Glutamatergic neuron (in vitro differentiated cells): ENCODE measurements at regions not wholly inside any gene's neighbourhood (a gene's known extent, or its start where the extent isn't known, plus 50 kb on each side); places are given as distances from the start of the nearest gene placed in this dataset.
A peak's percentile ranks its signal among the peaks of the same experiment; 100 is the strongest.

Experiments
- DNase-seq: peaks from one replicate; pipeline ENCODE4 v3.0.0; 2022
- H3K27ac Mint-ChIP-seq: one replicate; pipeline ENCODE4 v1.8.0; 2020; ENCODE audit warnings: mild to moderate bottlenecking, mixed read lengths, inconsistent platforms; ENCODE audit not compliant: unreplicated experiment
- H3K27me3 Mint-ChIP-seq: one replicate; pipeline ENCODE4 v1.8.0; 2020; ENCODE audit warnings: mild to moderate bottlenecking, moderate library complexity, mixed read lengths, inconsistent platforms; ENCODE audit not compliant: unreplicated experiment
- H3K36me3 Mint-ChIP-seq: one replicate; pipeline ENCODE4 v1.8.0; 2020; ENCODE audit warnings: mild to moderate bottlenecking, mixed read lengths, inconsistent platforms; ENCODE audit not compliant: unreplicated experiment
- H3K4me1 Mint-ChIP-seq: one replicate; pipeline ENCODE4 v1.8.0; 2020; ENCODE audit warnings: mild to moderate bottlenecking, low read depth, mixed read lengths, inconsistent platforms; ENCODE audit not compliant: unreplicated experiment
- H3K4me3 Mint-ChIP-seq: one replicate; pipeline ENCODE4 v1.8.0; 2020; ENCODE audit warnings: mild to moderate bottlenecking, mixed read lengths, inconsistent platforms; ENCODE audit not compliant: unreplicated experiment
- H3K9me3 Mint-ChIP-seq: one replicate; pipeline ENCODE4 v1.8.0; 2020; ENCODE audit warnings: mild to moderate bottlenecking, moderate library complexity, mixed read lengths, inconsistent platforms; ENCODE audit not compliant: unreplicated experiment
- TF ChIP-seq, protein P1 (sequence below): fragments of 200-600 bp; sonication (generic); IDR thresholded peaks from one replicate; pipeline ENCODE4 v1.5.0; 2021; ENCODE audit not compliant: partially characterized antibody, unreplicated experiment

DNA sequence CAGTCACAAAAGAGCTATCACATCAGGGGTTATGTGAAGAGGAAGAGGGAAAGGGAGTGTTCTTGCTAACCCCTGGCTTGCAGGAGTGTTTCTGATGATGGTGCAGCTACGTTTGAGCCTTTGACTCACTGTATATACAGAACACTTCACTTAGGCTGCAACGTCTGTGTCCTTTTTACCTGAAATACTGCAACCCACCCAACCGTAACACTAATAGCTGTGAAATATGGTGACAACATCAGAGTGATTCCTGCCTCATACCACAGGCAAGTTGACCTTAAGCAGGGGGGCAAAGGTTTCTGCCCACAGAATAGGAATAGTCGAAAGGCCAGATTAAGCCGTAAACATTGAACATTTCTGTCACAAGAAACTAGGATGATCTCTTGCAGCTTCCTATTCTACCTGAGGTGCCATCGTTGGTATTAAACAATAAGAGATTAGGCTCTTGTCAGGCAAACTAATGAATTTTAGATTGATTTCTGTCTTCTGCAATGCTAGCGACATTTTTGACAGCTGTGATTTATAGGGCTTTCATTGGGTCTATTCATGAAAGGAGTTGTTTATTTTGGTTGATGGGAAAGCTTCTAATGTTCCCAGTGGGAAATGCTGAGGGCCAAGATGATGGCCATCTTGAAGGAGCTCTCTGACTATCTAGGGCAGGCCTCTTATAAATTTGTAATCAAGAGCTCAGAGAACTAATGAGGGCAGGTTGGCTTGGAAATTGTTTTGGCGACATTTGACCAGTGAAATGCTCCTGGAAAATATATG is 316.8 kb downstream of the PIK3C3 start:
- Mint-ChIP-seq H3K27me3 (no peaks in the 10 kb centered on the region), H3K9me3 (peaks cover 1% of the 10 kb centered on the region), H3K4me3 (no peak overlapping the region), H3K4me1 (peaks cover 49% of the 10 kb centered on the region), H3K36me3 (no peaks in the 10 kb centered on the region), H3K27ac (no peak overlapping the region)
- no peak for DNase-seq
- TF ChIP-seq, protein P1, sequence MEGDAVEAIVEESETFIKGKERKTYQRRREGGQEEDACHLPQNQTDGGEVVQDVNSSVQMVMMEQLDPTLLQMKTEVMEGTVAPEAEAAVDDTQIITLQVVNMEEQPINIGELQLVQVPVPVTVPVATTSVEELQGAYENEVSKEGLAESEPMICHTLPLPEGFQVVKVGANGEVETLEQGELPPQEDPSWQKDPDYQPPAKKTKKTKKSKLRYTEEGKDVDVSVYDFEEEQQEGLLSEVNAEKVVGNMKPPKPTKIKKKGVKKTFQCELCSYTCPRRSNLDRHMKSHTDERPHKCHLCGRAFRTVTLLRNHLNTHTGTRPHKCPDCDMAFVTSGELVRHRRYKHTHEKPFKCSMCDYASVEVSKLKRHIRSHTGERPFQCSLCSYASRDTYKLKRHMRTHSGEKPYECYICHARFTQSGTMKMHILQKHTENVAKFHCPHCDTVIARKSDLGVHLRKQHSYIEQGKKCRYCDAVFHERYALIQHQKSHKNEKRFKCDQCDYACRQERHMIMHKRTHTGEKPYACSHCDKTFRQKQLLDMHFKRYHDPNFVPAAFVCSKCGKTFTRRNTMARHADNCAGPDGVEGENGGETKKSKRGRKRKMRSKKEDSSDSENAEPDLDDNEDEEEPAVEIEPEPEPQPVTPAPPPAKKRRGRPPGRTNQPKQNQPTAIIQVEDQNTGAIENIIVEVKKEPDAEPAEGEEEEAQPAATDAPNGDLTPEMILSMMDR: no peak

DNA sequence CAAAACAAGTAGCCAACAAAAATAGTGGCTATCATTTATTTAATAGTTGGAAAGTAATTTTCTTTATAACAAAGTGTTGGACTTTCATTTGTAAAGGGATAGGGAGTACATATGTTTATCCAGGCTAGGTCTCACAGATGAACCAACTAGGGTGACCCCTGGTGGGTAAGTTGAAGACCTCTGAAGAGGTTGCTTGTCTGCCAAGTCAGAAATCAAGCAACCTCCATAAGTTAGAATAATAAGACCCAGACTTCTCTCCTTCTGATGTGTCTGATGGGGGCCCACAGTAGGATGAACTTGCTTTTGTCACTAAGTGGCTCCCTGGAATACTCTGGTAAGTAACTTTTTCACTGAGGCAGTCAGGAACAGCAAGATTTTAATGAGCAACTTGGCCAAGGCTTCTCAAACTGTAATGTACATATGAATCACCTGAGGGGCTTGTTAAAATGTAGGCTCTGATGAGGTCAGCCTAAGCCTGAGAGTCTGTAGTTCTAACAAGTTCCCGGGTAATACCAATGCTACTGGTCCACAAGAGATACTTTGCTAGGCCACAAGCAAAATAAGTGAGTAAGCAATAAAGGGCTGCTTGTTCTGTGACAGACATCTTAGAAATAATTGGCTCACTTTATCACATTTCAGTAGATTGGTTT is 319.6 kb downstream of the PIK3C3 start:
- Mint-ChIP-seq H3K27me3 (peaks cover 3% of the 10 kb centered on the region), H3K27ac (no peak overlapping the region), H3K4me1 (peaks cover 42% of the 10 kb centered on the region), H3K9me3 (peaks cover 5% of the 10 kb centered on the region), H3K4me3 (no peak overlapping the region), H3K36me3 (no peaks in the 10 kb centered on the region)
- TF ChIP-seq, protein P1: peak; percentile 25
- no peak for DNase-seq

DNA sequence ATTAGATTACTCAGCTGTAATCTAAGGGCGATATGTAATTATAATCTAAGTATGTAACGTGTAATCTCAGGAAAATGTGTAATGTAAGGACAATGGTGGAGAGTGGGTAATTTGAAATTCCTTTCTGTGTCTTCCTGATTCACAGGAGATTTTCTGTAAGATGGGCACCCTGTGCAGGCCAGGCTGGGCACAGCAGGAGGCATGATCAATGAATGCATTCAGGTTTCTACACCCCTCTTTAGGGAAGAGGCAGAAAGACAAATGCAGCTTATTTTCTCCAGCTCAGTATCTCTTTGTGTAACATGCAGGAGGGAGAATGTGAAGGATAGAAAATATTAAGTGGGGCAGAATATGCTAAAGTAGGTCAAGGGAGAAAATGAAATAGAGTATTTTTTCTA is 320.1 kb downstream of the PIK3C3 start:
- peaks cover 45% of the 10 kb centered on the region for H3K4me1 Mint-ChIP-seq
- H3K9me3 Mint-ChIP-seq: peaks cover 5% of the 10 kb centered on the region
- H3K4me3 Mint-ChIP-seq: no peak overlapping the region
- TF ChIP-seq, protein P1: no peak
- peak overlapping the region; percentile 4 for H3K27ac Mint-ChIP-seq
- peaks cover 3% of the 10 kb centered on the region for H3K27me3 Mint-ChIP-seq
- no peaks in the 10 kb centered on the region for H3K36me3 Mint-ChIP-seq
- DNase-seq: no peak

DNA sequence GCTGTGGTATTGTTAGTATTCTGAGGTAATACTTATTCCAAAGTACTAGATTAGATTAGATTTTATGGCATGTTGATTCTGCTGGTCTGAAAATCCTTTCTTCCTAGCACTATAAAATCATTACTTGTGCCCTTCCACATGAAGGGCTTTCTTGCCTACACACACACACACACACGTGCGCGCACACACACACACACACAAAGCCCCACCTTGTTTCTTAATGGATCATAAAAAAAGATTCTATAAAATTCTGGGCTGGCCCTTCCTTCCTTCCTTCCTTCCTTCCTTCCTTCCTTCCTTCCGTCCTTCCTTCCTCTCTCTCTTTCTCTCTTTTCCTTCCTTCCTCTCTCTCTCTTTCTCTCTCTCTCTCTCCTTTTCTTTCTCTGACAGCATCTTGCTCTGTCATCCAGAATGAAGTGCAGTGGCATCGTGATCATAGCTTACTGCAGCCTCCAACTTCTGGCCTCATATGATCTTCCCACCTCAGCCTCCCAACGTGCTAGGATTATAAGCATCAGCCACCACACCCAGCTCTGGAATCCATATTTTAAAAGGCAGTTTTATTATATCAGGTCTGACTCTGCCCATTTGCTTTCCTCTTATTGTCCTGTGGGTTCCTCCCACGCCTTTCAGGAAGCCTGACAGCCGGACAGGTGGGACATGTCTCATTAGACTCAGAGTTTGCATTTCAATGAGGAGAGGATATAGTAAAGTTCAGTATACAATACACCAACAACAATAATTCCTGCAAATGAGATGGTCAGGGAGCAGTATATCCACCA is 321.1 kb downstream of the PIK3C3 start:
- H3K4me3 Mint-ChIP-seq: no peak overlapping the region
- no peak overlapping the region for H3K27ac Mint-ChIP-seq
- no peak for DNase-seq
- peaks cover 49% of the 10 kb centered on the region for H3K4me1 Mint-ChIP-seq
- H3K27me3 Mint-ChIP-seq: peaks cover 3% of the 10 kb centered on the region
- peaks cover 5% of the 10 kb centered on the region for H3K9me3 Mint-ChIP-seq
- TF ChIP-seq, protein P1: no peak
- no peaks in the 10 kb centered on the region for H3K36me3 Mint-ChIP-seq
